ENCODE measurements at regions not wholly inside any gene's neighbourhood (a gene's known extent, or its start where the extent isn't known, plus 50 kb on each side); places are given as distances from the start of the nearest gene placed in this dataset.

DNA sequence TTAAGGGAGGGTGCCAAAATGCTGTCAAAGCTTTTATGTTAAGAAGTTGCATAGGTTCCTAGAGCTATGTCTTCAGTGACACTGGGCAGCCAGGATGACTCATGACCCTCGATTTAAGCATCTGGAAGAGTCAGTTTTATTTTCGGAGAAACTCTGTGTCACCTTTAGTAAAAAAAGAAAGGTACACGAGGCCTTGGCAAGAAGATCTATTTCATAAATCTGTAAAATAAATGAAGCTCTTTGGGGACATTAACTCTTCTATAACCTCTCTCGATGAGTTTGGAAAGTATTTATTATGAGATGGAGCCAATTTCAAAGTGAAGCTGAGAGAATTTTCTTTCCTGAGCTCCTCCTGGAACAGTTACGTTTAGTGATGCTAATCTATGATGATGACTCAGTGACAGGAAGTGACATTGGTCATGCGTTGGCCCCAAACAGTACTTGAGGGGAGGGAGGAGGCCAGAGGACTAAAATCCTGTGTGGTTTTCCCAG is 156.5 kb downstream of the HLX start:
- intact Hi-C loops (cut with micrococcal nuclease) = no loop called here
- TF ChIP-seq, protein P1, sequence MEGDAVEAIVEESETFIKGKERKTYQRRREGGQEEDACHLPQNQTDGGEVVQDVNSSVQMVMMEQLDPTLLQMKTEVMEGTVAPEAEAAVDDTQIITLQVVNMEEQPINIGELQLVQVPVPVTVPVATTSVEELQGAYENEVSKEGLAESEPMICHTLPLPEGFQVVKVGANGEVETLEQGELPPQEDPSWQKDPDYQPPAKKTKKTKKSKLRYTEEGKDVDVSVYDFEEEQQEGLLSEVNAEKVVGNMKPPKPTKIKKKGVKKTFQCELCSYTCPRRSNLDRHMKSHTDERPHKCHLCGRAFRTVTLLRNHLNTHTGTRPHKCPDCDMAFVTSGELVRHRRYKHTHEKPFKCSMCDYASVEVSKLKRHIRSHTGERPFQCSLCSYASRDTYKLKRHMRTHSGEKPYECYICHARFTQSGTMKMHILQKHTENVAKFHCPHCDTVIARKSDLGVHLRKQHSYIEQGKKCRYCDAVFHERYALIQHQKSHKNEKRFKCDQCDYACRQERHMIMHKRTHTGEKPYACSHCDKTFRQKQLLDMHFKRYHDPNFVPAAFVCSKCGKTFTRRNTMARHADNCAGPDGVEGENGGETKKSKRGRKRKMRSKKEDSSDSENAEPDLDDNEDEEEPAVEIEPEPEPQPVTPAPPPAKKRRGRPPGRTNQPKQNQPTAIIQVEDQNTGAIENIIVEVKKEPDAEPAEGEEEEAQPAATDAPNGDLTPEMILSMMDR (IDR thresholded peaks at IDR 0.05; ENCODE audit: borderline replicate concordance) = no peak
- H3K36me3 ChIP-seq = no peaks in the 10 kb centered on the region
- peaks cover 17% of the 10 kb centered on the region for H3K4me1 ChIP-seq
- no peaks in the 10 kb centered on the region for H3K27me3 ChIP-seq (ENCODE audit: low read depth)
- DNase-seq = no peak
- no peak overlapping the region for H3K27ac ChIP-seq (replicated peaks)
- H3K4me3 ChIP-seq = no peak overlapping the region
- H3K9me3 ChIP-seq (replicated peaks) = no peaks in the 10 kb centered on the region

DNA sequence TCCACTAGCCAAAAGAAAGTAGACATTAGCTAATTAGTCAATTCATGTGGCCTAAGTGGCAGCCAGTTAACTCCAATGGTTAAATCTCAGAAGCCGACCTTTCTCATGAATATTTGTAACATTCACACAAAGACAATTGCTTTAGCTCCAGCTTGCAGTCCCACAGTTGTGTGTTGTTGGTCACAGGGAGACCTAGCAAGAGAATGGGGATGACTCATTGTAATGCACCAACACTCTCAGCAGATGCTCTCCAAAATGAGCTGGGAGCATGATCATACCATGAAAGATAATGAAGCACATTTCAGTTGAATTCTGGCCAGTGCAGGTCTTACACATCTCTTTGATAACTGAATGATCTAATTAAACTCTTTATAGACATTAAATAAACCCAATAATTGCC is 160.4 kb downstream of the HLX start:
- intact Hi-C loops (cut with micrococcal nuclease) = no loop called here
- no peaks in the 10 kb centered on the region for H3K36me3 ChIP-seq
- H3K27me3 ChIP-seq (ENCODE audit: low read depth) = no peaks in the 10 kb centered on the region
- TF ChIP-seq, protein P1 (IDR thresholded peaks at IDR 0.05; ENCODE audit: borderline replicate concordance) = no peak
- no peaks in the 10 kb centered on the region for H3K4me1 ChIP-seq
- H3K27ac ChIP-seq (replicated peaks) = no peak overlapping the region
- H3K4me3 ChIP-seq = no peak overlapping the region
- no peak for DNase-seq
- H3K9me3 ChIP-seq (replicated peaks) = no peaks in the 10 kb centered on the region

DNA sequence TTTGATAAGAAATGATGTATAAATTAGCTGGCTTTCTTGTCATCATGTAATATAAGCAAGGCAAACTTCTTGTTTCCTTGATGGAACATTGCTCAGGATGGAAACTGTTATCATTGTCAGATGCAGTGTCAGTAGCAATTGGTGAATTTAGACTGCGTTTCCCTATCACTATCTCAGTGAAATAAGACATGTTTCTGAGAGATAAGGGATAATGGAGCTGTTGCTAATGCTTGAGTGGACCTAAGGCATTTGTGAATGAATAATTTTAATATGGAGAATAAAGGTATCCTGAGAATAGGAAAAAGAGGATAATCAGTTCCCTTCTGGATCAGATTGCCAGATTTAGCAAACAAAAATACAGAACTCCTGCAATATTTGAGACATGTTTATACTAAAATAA is 160.9 kb downstream of the HLX start:
- H3K9me3 ChIP-seq (replicated peaks) = no peaks in the 10 kb centered on the region
- no peaks in the 10 kb centered on the region for H3K4me1 ChIP-seq
- H3K27ac ChIP-seq (replicated peaks) = peak overlapping the region; percentile 25
- TF ChIP-seq, protein P1 (IDR thresholded peaks at IDR 0.05; ENCODE audit: borderline replicate concordance) = no peak
- H3K36me3 ChIP-seq = no peaks in the 10 kb centered on the region
- H3K4me3 ChIP-seq = no peak overlapping the region
- H3K27me3 ChIP-seq (ENCODE audit: low read depth) = no peaks in the 10 kb centered on the region
- intact Hi-C loops (cut with micrococcal nuclease) = no loop called here
- DNase-seq = no peak

DNA sequence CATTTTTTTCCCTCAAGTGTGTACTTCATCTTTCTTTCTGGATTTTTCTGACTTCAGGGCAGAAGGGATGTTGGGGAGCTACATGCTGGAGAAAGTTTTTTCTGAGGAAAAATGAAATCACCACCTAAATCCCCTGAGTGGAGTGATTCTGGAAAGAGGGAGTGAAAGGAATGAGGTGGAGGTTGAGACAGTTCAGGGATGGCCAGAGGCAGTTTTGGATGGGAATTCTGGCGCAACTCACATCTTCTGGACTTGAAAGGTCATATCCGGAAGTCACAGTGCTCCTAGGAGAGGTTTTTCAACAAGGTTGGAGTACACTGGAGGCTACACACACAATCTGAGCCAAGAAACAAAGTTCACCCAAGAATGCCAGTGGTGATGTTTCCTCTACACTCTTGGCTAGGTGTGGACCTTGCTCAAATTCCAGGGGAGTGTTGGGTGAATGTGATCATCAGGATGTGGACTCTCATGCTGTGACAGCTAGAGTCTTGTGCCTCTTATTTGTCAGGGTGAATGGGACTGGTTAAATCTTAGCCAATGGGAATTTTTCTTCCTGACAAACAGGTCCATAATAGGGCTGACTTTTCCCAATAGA is 161.5 kb downstream of the HLX start:
- intact Hi-C loops (cut with micrococcal nuclease) = no loop called here
- Histone ChIP-seq H3K9me3 (replicated peaks) (no peaks in the 10 kb centered on the region), H3K4me1 (no peaks in the 10 kb centered on the region), H3K4me3 (no peak overlapping the region), H3K27ac (replicated peaks) (peak overlapping the region; percentile 25), H3K36me3 (no peaks in the 10 kb centered on the region), H3K27me3 (ENCODE audit: low read depth) (no peaks in the 10 kb centered on the region)
- no peak for DNase-seq
- TF ChIP-seq, protein P1 (IDR thresholded peaks at IDR 0.05; ENCODE audit: borderline replicate concordance) = no peak

DNA sequence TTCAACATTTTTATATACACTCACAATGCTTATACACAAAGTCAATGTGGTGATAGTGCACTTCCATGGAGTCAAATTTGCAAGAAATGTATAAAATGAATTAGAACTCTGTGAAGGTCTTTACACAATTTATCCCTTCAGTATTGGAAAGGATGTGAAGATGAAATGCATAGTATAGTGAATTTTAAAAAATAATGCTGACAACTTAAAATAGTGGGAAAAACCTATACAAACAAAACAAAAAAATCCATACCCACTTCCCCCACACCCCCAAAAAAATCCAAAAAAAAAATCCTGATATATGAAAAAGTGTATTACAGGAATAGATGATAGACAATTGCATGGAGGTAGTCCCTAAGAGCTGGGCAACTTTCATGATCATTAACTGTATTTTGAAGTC is 165.3 kb downstream of the HLX start:
- Histone ChIP-seq H3K4me3 (no peak overlapping the region), H3K4me1 (peaks cover 4% of the 10 kb centered on the region), H3K27me3 (ENCODE audit: low read depth) (no peaks in the 10 kb centered on the region), H3K36me3 (no peaks in the 10 kb centered on the region), H3K9me3 (replicated peaks) (peaks cover 3% of the 10 kb centered on the region), H3K27ac (replicated peaks) (no peak overlapping the region)
- TF ChIP-seq, protein P1 (IDR thresholded peaks at IDR 0.05; ENCODE audit: borderline replicate concordance) = no peak
- no peak for DNase-seq
- intact Hi-C loops (cut with micrococcal nuclease) = no loop called here
